ENCODE measurements at regions not wholly inside any gene's neighbourhood (a gene's known extent, or its start where the extent isn't known, plus 50 kb on each side); places are given as distances from the start of the nearest gene placed in this dataset.

- no peak overlapping the region for H3K27ac ChIP-seq (ENCODE audit: control insufficient read depth, insufficient read depth, low read length)
- H3K9me1 ChIP-seq (ENCODE audit: control insufficient read depth, extremely low read depth, insufficient read depth, low read length) = no peaks in the 10 kb centered on the region
- H3K79me2 ChIP-seq (ENCODE audit: control insufficient read depth, insufficient read depth, low read length) = no peaks in the 10 kb centered on the region
- H3K36me3 ChIP-seq (ENCODE audit: control insufficient read depth in 2 of 2, extremely low read depth in 1 of 2, insufficient read depth in 2 of 2, low read length in 2 of 2) = no peaks in the 10 kb centered on the region
- H3K4me1 ChIP-seq (ENCODE audit: control insufficient read depth, extremely low read depth, insufficient read depth, low read length) = no peaks in the 10 kb centered on the region
- no peaks in the 10 kb centered on the region for H4K20me1 ChIP-seq (ENCODE audit: control insufficient read depth, extremely low read depth, insufficient read depth, low read length)
- H3K4me2 ChIP-seq (ENCODE audit: control insufficient read depth, extremely low read depth, insufficient read depth, low read depth, low read length) = no peak overlapping the region
- dilution Hi-C loops (cut with MboI; ENCODE audit: extremely low pct_ligation_motif_present, low sequenced_read_pairs) = no loop called here
- no peak overlapping the region for H3K9ac ChIP-seq (ENCODE audit: control insufficient read depth, extremely low read depth, insufficient read depth, low read length)
- no peak for FAIRE-seq
- H2AFZ ChIP-seq (ENCODE audit: control insufficient read depth, low read length) = no peak overlapping the region
- no peaks in the 10 kb centered on the region for H3K9me3 ChIP-seq (ENCODE audit: control insufficient read depth, low read depth, low read length)
- H3K27me3 ChIP-seq (ENCODE audit: control insufficient read depth, extremely low read depth, insufficient read depth, low read length) = no peaks in the 10 kb centered on the region
- TF ChIP-seq EZH2 (IDR thresholded peaks at IDR 0.05; ENCODE audit: low read length) (no peak), CTCF (optimal IDR thresholded peaks at IDR 0.05 in 1 of 3, IDR thresholded peaks at IDR 0.05 in 1 of 3, conservative IDR thresholded peaks at IDR 0.05 in 1 of 3; ENCODE audit: extremely low read depth in 1 of 3, insufficient read depth in 2 of 3, low read length in 3 of 3) (no peak)
- DNase-seq (ENCODE audit: low read depth, low spot score) = no peak
- no peak overlapping the region for H3K4me3 ChIP-seq (ENCODE audit: control insufficient read depth in 2 of 3, extremely low read depth in 1 of 3, insufficient read depth in 2 of 3, low read depth in 1 of 3, low read length in 3 of 3)
Measured at GRCh38 chr3:153078826-153079225, 83.2 kb upstream of the RAP2B start.

- H3K9me3 ChIP-seq (ENCODE audit: control insufficient read depth, low read depth, low read length) = no peaks in the 10 kb centered on the region
- H2AFZ ChIP-seq (ENCODE audit: control insufficient read depth, low read length) = no peak overlapping the region
- H3K36me3 ChIP-seq (ENCODE audit: control insufficient read depth in 2 of 2, extremely low read depth in 1 of 2, insufficient read depth in 2 of 2, low read length in 2 of 2) = no peaks in the 10 kb centered on the region
- no peaks in the 10 kb centered on the region for H3K27me3 ChIP-seq (ENCODE audit: control insufficient read depth, extremely low read depth, insufficient read depth, low read length)
- H3K79me2 ChIP-seq (ENCODE audit: control insufficient read depth, insufficient read depth, low read length) = no peaks in the 10 kb centered on the region
- no peak for TF ChIP-seq EZH2 (IDR thresholded peaks at IDR 0.05; ENCODE audit: low read length)
- TF ChIP-seq CTCF (optimal IDR thresholded peaks at IDR 0.05 in 1 of 3, IDR thresholded peaks at IDR 0.05 in 1 of 3, conservative IDR thresholded peaks at IDR 0.05 in 1 of 3; ENCODE audit: extremely low read depth in 1 of 3, insufficient read depth in 2 of 3, low read length in 3 of 3) = no peak
- no peaks in the 10 kb centered on the region for H4K20me1 ChIP-seq (ENCODE audit: control insufficient read depth, extremely low read depth, insufficient read depth, low read length)
- no peak for DNase-seq (ENCODE audit: low read depth, low spot score)
- dilution Hi-C loops (cut with MboI; ENCODE audit: extremely low pct_ligation_motif_present, low sequenced_read_pairs) = no loop called here
- no peak overlapping the region for H3K4me2 ChIP-seq (ENCODE audit: control insufficient read depth, extremely low read depth, insufficient read depth, low read depth, low read length)
- no peak overlapping the region for H3K27ac ChIP-seq (ENCODE audit: control insufficient read depth, insufficient read depth, low read length)
- no peak overlapping the region for H3K4me3 ChIP-seq (ENCODE audit: control insufficient read depth in 2 of 3, extremely low read depth in 1 of 3, insufficient read depth in 2 of 3, low read depth in 1 of 3, low read length in 3 of 3)
- no peaks in the 10 kb centered on the region for H3K9me1 ChIP-seq (ENCODE audit: control insufficient read depth, extremely low read depth, insufficient read depth, low read length)
- H3K9ac ChIP-seq (ENCODE audit: control insufficient read depth, extremely low read depth, insufficient read depth, low read length) = no peak overlapping the region
- H3K4me1 ChIP-seq (ENCODE audit: control insufficient read depth, extremely low read depth, insufficient read depth, low read length) = no peaks in the 10 kb centered on the region
- FAIRE-seq = no peak
Measured at GRCh38 chr3:153079386-153079785, 82.6 kb upstream of the RAP2B start.
